H1 (cell line): ENCODE measurements at regions not wholly inside any gene's neighbourhood (a gene's known extent, or its start where the extent isn't known, plus 50 kb on each side); places are given as distances from the start of the nearest gene placed in this dataset.

Experiments
- CBX8 ChIP-seq: fragments of 300-800, 300-1000 bp; sonication (generic); IDR thresholded peaks from 2 replicates; pipeline ENCODE4 v1.7.1; 2016; ENCODE audit warnings: low read depth, low read length, borderline replicate concordance
- CEBPB ChIP-seq: IDR thresholded peaks from 2 replicates; pipeline ENCODE4 v1.6.1; 2012; ENCODE audit warnings: low read depth, low read length
- CTCF ChIP-seq, 3 experiments: IDR thresholded peaks; 1 replicate in 2 of 3; 2 replicates in 1 of 3; pipeline versions ENCODE4 v1.5.1 to v1.6.1; 2011; ENCODE audit warnings: low read length in 3 of 3, mild to moderate bottlenecking in 3 of 3, inconsistent platforms in 2 of 3, low read depth in 1 of 3, moderate library complexity in 1 of 3; ENCODE audit not compliant: insufficient read depth in 1 of 3; ENCODE audit errors: control extremely low read depth in 1 of 3
- POLR2AphosphoS5 ChIP-seq: IDR thresholded peaks from 2 replicates; pipeline ENCODE4 v1.6.1; 2011; ENCODE audit warnings: low read depth, low read length
- TAF7 ChIP-seq: optimal IDR thresholded peaks from 2 replicates; pipeline ENCODE3; 2011; ENCODE audit warnings: low read depth, mild to moderate bottlenecking, inconsistent platforms, low read length, moderate library complexity, borderline replicate concordance
- USF2 ChIP-seq: IDR thresholded peaks from 2 replicates; pipeline ENCODE4 v1.6.1; 2011; ENCODE audit warnings: low read length, improper control_type of control experiment

GRCh38 chr18:64330931-64331330 lies 182.0 kb upstream of the LINC00305 start (continued):
- TF ChIP-seq USF2 (no peak), CBX8 (no peak), TAF7 (no peak), POLR2AphosphoS5 (no peak), CTCF (IDR thresholded peaks at IDR 0.05; ENCODE audit: control extremely low read depth in 1 of 3, insufficient read depth in 1 of 3, low read depth in 1 of 3, low read length in 3 of 3) (no peak), CEBPB (no peak)
- TF ChIP-seq, all 59 proteins: peak for 0
